GM18519 (cell line): ENCODE measurements at regions not wholly inside any gene's neighbourhood (a gene's known extent, or its start where the extent isn't known, plus 50 kb on each side); places are given as distances from the start of the nearest gene placed in this dataset.
"Not testable (repeated sequence)": the region's sequence is repeated elsewhere in the genome, so short reads cannot be mapped to it uniquely, and the experiment has no call there.

ENCODE experiments used
- ATAC-seq: cut with Tn5 transposase; IDR thresholded peaks from one replicate; pipeline ENCODE4 v1.9.1; 2021; ENCODE audit warnings: mild to moderate bottlenecking, moderate library complexity; ENCODE audit not compliant: unreplicated experiment, low FRiP score

- no peak for ATAC-seq
Measured at GRCh38 chr14:82641050-82641540, 1107.4 kb upstream of the SEL1L start.

- no peak for ATAC-seq
Measured at GRCh38 chr14:82642425-82642824, 1108.8 kb upstream of the SEL1L start.

GRCh38 chr14:82647088-82647810 is 1113.6 kb upstream of the SEL1L start:
- ATAC-seq: no peak

- no peak for ATAC-seq
Measured at GRCh38 chr14:82655770-82656169, 1122.1 kb upstream of the SEL1L start.

GRCh38 chr14:82657186-82657675 is 1123.6 kb upstream of the SEL1L start:
- no peak for ATAC-seq

- ATAC-seq: no peak
Measured at GRCh38 chr14:82661258-82661657, 1127.6 kb upstream of the SEL1L start.

- ATAC-seq: no peak
Measured at GRCh38 chr14:82667006-82667405, 1133.4 kb upstream of the SEL1L start.

GRCh38 chr14:82667501-82667900 is 1133.8 kb upstream of the SEL1L start:
- no peak for ATAC-seq

GRCh38 chr14:82676403-82676802 is 1142.8 kb upstream of the SEL1L start:
- no peak for ATAC-seq

- no peak for ATAC-seq
Measured at GRCh38 chr14:82689948-82690347, 1156.3 kb upstream of the SEL1L start.

- not testable (repeated sequence) for ATAC-seq
Measured at GRCh38 chr14:82691191-82691590, 1157.5 kb upstream of the SEL1L start.

- ATAC-seq: no peak
Measured at GRCh38 chr14:82694820-82695219, 1161.2 kb upstream of the SEL1L start.

- no peak for ATAC-seq
Measured at GRCh38 chr14:82704218-82704617, 1170.6 kb upstream of the SEL1L start.

- ATAC-seq: peak; percentile 65
Measured at GRCh38 chr14:82710267-82710841, 1176.7 kb upstream of the SEL1L start.

GRCh38 chr14:82719617-82720016 is 1186.0 kb upstream of the SEL1L start:
- no peak for ATAC-seq

GRCh38 chr14:82720431-82720830 is 1186.8 kb upstream of the SEL1L start:
- ATAC-seq: no peak

- ATAC-seq: no peak
Measured at GRCh38 chr14:82720946-82721345, 1187.3 kb upstream of the SEL1L start.

- no peak for ATAC-seq
Measured at GRCh38 chr14:82724316-82724715, 1190.7 kb upstream of the SEL1L start.

- ATAC-seq: no peak
Measured at GRCh38 chr14:82725213-82725612, 1191.6 kb upstream of the SEL1L start.

- no peak for ATAC-seq
Measured at GRCh38 chr14:82731526-82731925, 1197.9 kb upstream of the SEL1L start.

- ATAC-seq: no peak
Measured at GRCh38 chr14:82740547-82740946, 1206.9 kb upstream of the SEL1L start.

- ATAC-seq: no peak
Measured at GRCh38 chr14:82755476-82755875, 1221.8 kb upstream of the SEL1L start.
